GM19468 (cell line): ENCODE measurements at regions not wholly inside any gene's neighbourhood (a gene's known extent, or its start where the extent isn't known, plus 50 kb on each side); places are given as distances from the start of the nearest gene placed in this dataset.

Experiments used
- ATAC-seq: cut with Tn5 transposase; IDR thresholded peaks from one replicate; pipeline ENCODE4 v1.9.1; 2021; ENCODE audit warnings: mild to moderate bottlenecking, moderate library complexity, moderate number of reproducible peaks; ENCODE audit not compliant: unreplicated experiment; ENCODE audit errors: extremely low read depth

DNA sequence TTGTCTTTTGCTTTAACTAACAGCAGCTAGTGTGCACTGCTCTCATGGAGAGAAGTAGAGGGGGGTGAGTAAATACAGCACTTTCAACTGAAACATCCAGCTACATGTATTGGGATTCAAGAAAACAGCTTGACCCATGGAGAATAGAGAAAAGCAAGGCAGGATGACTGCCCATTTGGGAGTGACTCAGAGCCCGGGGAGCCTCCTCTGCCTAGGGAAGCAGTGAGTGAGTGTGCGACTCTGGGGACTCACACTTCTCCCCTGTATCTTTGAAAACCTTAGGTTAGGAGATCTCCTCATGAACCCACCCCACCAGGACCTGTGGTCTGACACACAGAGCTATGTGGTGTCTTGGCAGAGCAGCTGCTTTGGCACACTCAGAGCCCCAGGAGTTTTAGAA is 82.0 kb upstream of the PTGFR start:
- ATAC-seq, result no peak

DNA sequence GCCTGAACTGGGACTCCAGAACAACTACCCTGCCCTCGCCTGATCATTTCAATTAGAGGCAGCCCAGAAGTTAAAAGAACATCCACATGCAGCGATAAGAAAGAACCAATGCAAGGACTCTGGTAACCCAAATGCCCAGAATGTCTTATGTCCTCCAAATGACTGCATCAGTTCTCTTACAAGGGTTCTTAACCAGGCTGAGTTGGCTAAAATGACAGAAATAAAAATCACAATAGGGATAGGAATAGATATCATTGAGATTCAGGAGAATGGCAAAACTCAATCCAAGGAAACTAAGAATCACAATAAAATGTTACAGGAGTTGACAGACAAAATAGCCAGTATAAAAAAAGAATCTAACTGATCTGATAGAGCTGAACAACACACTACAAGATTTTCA is 80.1 kb upstream of the PTGFR start:
- no peak for ATAC-seq

DNA sequence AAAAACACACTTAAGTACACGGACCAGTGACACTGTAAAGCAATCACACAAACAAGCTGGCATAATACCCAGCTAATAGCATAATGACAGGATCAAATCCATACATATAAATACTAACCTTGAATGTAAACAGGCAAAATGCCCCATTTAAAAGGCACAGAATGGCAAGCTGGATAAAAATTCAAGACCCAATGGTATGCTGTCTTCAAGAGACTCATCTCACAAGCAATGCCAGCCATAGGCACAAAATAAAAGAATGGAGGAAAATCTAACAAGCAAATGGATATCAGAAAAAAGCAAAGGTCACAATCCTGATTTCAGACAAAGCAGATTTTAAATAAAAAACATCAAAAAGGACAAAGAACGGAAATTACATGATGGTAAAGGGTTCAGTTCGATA is 79.1 kb upstream of the PTGFR start:
- no peak for ATAC-seq

DNA sequence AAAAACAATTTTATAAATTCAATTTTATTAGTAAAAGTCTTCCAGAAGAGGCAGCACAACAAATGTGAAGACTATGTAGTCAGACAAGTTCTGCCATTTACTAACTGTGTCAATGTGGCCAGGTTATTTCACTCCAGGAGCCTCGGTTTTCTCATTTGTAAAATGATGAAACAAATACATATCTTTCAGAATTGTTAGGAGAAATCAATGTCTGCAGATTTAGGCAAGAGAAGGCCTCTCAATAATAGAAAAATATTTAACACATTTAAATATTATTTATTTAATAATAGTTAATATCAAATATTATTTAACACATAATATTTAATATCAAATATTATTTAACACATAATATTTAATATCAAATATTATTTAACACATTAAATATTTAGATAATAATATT is 75.6 kb upstream of the PTGFR start:
- no peak for ATAC-seq

DNA sequence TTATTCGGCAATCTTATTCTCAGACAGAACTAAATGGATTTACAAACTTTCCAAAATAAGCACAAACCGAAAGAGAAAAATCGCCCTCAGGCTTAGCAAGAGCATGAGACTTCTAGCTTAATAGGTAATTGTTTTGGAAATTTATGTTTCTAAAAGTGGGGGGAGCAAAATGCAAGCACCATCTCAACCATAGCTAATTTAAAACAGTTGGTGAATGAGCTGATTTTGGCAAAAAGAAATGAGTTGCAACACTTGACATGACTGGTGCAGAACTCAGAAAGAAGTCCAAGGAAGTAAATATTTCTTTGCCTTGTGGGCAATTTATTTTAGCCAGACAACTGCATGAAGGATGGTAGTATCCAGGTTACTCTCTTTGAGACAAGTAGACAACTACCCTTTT is 71.5 kb upstream of the PTGFR start:
- no peak for ATAC-seq

DNA sequence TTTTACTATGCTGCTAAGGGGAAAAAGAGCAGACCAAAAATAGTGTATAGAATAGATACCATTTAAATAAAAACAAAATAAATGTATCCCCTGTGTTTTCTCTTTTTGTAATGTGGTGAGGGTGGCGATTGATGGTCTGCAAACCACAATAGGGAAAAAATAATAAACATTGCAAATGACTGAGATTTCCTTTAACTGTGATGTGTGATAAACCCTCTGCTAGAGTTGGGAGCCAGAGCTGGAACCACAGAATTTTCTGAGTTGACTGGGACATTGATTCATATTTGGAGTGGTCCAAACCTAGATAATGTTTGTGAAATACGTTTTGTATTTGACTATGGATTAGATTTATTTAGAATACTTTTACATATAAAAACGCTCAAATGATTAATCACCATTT is 70.6 kb upstream of the PTGFR start:
- no peak for ATAC-seq

DNA sequence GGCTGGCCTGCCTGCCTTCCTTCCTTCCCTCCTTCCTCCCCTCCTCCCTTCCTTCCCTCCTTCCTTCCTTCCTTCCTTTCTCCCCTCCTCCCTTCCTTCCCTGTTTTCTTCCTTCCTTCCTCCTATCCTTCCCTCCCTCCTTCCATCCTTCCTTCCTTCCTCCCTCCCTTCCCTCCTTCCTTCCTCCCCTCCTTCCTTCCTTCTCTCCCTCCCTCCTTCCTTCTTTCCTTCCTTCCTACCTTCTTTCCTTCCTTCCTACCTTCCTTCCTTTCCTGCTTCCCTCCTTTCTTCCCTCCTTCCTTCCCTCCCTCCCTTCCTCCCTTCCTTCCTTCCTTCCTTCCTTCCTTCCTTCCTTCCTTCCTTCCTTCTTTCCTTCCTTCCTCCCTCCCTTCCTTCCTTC is 70.1 kb upstream of the PTGFR start:
- ATAC-seq, result no peak

DNA sequence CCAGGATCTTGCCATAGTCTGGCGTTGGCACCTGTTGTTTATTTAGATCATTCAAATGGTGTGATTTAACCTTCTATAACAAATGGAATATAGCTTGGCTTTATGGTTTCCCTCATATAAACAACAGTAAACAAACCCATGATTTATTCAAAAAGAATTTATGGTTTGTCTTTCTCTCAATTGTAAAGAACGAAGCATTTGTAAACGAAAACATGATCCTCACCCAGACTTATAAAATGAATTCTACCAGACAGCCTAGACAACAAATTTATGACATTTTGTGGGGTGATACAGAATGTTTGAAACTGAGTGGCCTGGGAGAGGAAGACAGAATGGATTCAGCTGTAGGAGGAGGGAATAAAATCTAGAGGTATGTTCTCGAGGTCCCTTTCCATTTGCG is 66.1 kb upstream of the PTGFR start:
- no peak for ATAC-seq

DNA sequence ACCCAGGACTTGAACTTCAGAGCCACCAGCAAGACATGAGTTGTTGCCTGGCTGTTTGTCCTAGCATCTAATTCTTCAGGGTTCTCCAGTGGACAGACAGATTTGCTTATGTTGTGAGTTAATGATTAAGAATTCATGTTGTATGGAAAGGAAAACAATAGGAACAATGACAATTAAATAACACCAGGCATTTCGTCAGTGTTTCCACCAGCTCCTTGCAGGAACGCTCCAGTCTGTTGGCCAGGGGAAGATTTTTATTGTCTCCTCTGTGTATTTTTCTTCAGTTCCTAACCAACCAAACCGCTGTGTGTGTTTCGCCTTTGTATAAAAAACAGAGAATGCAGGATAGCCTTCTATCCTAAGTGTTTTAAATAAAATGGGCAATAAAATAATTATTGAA is 64.4 kb upstream of the PTGFR start:
- no peak for ATAC-seq

DNA sequence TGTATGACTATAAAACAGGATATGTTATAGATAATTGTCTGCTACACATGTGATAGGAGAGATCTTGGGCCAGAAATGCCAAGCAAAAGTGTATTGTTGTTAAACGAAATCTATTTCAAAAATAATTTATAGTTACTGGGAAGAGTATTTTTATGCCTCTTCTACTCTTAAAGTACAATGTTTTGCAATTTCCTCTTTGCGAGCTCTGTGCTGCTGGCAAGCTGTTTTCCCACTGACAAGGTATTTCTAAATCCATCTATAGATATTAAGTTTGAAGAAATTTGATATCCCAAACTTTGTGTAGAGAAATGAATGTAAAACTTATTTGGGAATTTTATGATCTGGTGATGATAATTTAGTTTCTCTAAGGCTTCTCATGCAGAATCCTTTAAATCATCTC is 63.3 kb upstream of the PTGFR start:
- no peak for ATAC-seq

DNA sequence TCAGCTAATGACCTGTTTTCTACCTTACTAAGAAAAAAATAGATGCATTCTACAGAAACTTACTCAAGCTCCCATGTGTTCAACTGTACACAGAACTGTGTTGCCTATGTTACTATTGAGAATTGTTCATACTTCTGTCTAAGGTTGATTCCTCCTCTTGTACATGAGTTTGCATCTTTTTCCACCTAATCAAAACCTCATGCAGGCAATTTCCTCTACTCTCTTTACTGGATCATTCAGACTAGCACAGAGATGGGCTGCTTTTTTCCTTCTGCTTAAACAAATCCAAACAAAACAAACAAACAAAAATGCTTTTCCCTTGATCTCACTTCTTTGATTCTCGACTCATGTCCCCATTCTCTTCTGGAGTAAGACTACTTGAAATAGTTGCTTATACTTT is 58.8 kb upstream of the PTGFR start:
- no peak for ATAC-seq

DNA sequence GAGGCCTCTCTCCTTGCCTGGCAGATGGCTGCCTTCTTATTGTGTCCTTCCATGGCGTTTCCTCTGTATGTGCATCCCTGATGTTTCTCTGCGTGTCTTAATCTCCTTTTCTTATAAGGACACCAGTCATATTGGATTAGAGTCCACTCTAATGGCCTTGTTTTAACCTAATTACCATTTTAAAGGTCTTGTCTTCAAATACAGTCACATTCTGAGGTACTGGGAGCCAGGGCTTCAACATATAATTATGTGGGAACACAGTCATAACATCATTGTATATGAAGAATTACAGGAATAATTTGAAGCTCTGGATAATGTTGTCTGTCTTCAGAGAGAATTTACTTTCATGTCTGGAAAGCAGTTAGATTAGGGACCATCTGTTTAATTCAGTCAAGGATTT is 56.4 kb upstream of the PTGFR start:
- ATAC-seq, result no peak

DNA sequence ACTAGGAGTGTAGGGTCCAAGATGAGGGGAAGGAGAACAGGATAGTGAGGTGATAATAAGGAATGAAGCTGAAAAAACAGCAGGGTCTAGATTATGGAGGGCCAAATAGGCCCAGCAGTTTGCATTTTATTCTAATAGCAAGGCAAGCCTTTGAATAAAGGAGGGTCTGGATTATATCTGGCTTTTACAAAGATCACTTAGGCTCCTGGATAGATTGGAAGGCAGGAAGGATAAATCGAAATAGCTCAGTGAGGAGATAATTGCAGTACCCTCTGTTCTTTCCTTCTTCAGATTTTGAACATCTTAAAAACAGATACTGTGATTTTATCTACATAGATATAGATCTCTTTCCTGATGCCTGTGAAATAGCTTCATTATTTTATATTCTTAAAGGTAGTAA is 53.8 kb upstream of the PTGFR start:
- no peak for ATAC-seq

DNA sequence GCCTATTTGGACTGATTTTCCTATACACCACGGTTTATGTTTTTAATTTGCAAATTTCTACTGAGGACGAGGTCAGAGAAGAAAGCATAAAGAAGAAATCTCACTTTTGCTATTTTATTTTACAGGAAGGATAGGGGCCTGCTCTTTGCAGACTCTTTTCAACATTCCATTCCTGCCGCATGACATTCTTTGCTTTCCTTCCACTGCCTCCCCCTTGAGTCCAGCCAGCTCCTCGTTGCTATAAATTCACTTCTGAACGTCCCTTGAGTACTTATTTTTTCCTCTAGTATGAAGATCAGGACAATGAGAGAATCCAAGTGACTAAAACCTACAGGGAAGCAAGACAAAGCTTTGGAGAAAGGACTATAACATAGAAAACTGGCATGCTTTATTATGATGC is 53.4 kb upstream of the PTGFR start:
- ATAC-seq, result no peak

DNA sequence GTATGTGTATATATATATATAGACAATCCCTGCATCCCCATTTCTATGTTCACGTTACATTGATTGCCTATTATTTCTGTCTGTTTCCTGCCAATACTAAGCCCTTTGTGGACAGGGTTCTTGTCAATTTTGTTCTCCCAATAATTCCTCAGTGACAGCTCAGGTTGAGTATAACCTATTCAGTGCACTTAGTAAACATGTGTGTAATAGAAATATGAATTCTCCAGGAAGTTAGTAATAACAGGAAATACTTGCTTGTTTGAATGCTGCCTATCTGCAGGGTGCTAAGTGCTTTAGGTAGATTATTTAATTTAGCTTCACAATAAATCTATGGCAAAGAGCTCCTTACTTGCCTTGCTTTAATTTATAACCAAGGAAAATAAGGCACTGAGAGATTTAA is 52.8 kb upstream of the PTGFR start:
- no peak for ATAC-seq

DNA sequence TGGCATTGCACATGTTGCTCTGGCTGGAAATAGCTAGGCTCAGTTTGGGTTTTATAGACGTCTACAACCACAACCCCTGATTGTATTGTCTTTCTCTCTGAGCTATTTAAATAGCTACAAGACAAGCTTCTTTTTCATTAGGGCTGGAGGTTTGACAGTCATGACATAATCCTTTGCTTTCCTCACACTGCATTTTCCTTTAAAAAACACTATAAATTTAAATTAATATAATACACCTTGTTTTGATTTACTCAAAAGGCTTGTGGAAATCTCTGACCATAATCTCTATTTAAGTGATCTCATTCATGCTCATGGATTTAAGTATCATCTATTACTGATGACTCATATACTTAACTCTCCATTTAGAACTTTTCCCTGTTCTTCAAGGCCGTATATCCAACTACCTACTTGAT is 50.4 kb upstream of the PTGFR start:
- ATAC-seq, result no peak
